OCI-LY7 (cell line): ENCODE measurements at regions not wholly inside any gene's neighbourhood (a gene's known extent, or its start where the extent isn't known, plus 50 kb on each side); places are given as distances from the start of the nearest gene placed in this dataset.

Experiments
- CTCF ChIP-seq: fragments of 200-600 bp; sonication (generic); conservative IDR thresholded peaks from 2 replicates; pipeline ENCODE4 v1.5.1; 2014; ENCODE audit warnings: mild to moderate bottlenecking, antibody characterized with exemption, low read length, moderate library complexity, mixed read lengths
- EZH2phosphoT487 ChIP-seq: fragments of 200-600 bp; sonication (generic); IDR thresholded peaks from 2 replicates; pipeline ENCODE4 v1.6.1; 2018; ENCODE audit warnings: low read depth, borderline replicate concordance, mild to moderate bottlenecking, mixed run types, antibody characterized with exemption, low read length, moderate library complexity, mixed read lengths

DNA sequence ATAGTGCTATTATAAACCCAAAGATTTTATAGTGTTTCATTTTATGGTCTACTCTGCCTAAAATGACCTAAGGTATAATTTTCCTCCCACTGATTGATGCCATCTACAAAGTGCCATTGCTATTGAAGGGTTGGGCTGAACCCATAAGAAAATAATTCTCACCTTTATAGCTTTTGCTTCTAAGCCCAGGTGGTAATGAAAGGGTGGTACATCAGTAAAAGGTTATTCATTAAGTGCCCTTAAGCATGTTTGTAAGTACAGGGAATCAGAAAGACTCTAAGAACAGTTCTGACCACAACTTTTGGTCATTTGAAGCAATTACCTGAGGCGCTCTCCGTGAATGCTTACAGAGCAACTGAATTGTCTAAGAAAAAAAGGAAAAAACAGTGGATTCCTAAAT, 1247.3 kb downstream of the NXPH1 start:
- TF ChIP-seq CTCF: no peak
- no peak for TF ChIP-seq EZH2phosphoT487
